Trophoblast cell (in vitro differentiated cells and primary cell): ENCODE measurements at regions not wholly inside any gene's neighbourhood (a gene's known extent, or its start where the extent isn't known, plus 50 kb on each side); places are given as distances from the start of the nearest gene placed in this dataset.

ENCODE experiments used
- DNase-seq, 2 donors: peaks; one replicate each; pipeline ENCODE4 v3.0.0-alpha.2; 2016
- H2AFZ ChIP-seq: 2 replicates; pipeline ENCODE4 v1.6.1; 2013; ENCODE audit warnings: low read length, moderate library complexity, mild to moderate bottlenecking; ENCODE audit not compliant: insufficient read depth, poor library complexity
- H2AK5ac ChIP-seq: 2 replicates; pipeline ENCODE4 v1.6.1; 2013; ENCODE audit warnings: mild to moderate bottlenecking, low read length
- H2BK120ac ChIP-seq: 2 replicates; pipeline ENCODE4 v1.6.1; 2013; ENCODE audit warnings: low read length, mild to moderate bottlenecking, moderate library complexity; ENCODE audit not compliant: insufficient read depth, poor library complexity
- H2BK12ac ChIP-seq: 2 replicates; pipeline ENCODE4 v1.6.1; 2013; ENCODE audit warnings: mild to moderate bottlenecking, low read length, moderate library complexity
- H2BK5ac ChIP-seq: 2 replicates; pipeline ENCODE4 v1.6.1; 2013; ENCODE audit warnings: low read length, low read depth, moderate library complexity, mild to moderate bottlenecking; ENCODE audit not compliant: poor library complexity
- H3K14ac ChIP-seq: 2 replicates; pipeline ENCODE4 v1.6.1; 2013; ENCODE audit warnings: mild to moderate bottlenecking, low read length
- H3K18ac ChIP-seq: 2 replicates; pipeline ENCODE4 v1.6.1; 2013; ENCODE audit warnings: mild to moderate bottlenecking, low read length
- H3K23ac ChIP-seq: 2 replicates; pipeline ENCODE4 v1.6.1; 2013; ENCODE audit warnings: low read length
- H3K27ac ChIP-seq: 2 replicates; pipeline ENCODE4 v1.5.1; 2013; ENCODE audit warnings: low read depth, mild to moderate bottlenecking, inconsistent platforms, low read length, moderate library complexity
- H3K27me3 ChIP-seq: 2 replicates; pipeline ENCODE4 v1.6.1; 2013; ENCODE audit warnings: inconsistent platforms, mild to moderate bottlenecking, low read length, moderate library complexity; ENCODE audit not compliant: insufficient read depth
- H3K36me3 ChIP-seq, 2 experiments: 1 replicate in 1 of 2; 2 replicates in 1 of 2; pipeline ENCODE4 v1.6.1; 2013; ENCODE audit warnings: low read length in 2 of 2, mild to moderate bottlenecking in 2 of 2, moderate library complexity in 1 of 2; ENCODE audit not compliant: insufficient read depth in 2 of 2, control insufficient read depth in 1 of 2
- H3K4ac ChIP-seq: 2 replicates; pipeline ENCODE4 v1.6.1; 2013; ENCODE audit warnings: low read depth, mild to moderate bottlenecking, low read length, moderate library complexity
- H3K4me1 ChIP-seq, 2 experiments: 1 replicate in 1 of 2; 2 replicates in 1 of 2; pipeline ENCODE4 v1.6.1; 2013; ENCODE audit warnings: low read length in 2 of 2, mild to moderate bottlenecking in 2 of 2, moderate library complexity in 1 of 2; ENCODE audit not compliant: insufficient read depth in 2 of 2, control insufficient read depth in 1 of 2
- H3K4me2 ChIP-seq: 2 replicates; pipeline ENCODE4 v1.6.1; 2013; ENCODE audit warnings: inconsistent platforms, mild to moderate bottlenecking, low read length, moderate library complexity
- H3K4me3 ChIP-seq: 2 replicates; pipeline ENCODE4 v1.5.1; 2013; ENCODE audit warnings: mild to moderate bottlenecking, low read depth, low read length, inconsistent platforms
- H3K79me1 ChIP-seq: one replicate; pipeline ENCODE4 v1.6.1; 2013; ENCODE audit warnings: low read length
- H3K79me2 ChIP-seq: 2 replicates; pipeline ENCODE4 v1.6.1; 2013; ENCODE audit warnings: low read length, mild to moderate bottlenecking; ENCODE audit not compliant: control insufficient read depth, insufficient read depth, poor library complexity
- H3K9ac ChIP-seq: 2 replicates; pipeline ENCODE4 v1.6.1; 2013; ENCODE audit warnings: mild to moderate bottlenecking, low read length
- H3K9me3 ChIP-seq: 2 replicates; pipeline ENCODE4 v1.6.1; 2013; ENCODE audit warnings: low read depth, mild to moderate bottlenecking, control low read depth, inconsistent platforms, low read length; ENCODE audit not compliant: insufficient read depth
- H4K12ac ChIP-seq: 2 replicates; pipeline ENCODE4 v1.6.1; 2013; ENCODE audit warnings: low read depth, mild to moderate bottlenecking, low read length, moderate library complexity
- H4K8ac ChIP-seq: 2 replicates; pipeline ENCODE4 v1.6.1; 2013; ENCODE audit warnings: low read depth, mild to moderate bottlenecking, low read length, moderate library complexity
- H4K91ac ChIP-seq: one replicate; pipeline ENCODE4 v1.6.1; 2013; ENCODE audit warnings: low read depth, mild to moderate bottlenecking, low read length, moderate library complexity
- WGBS: extraction: QIAGEN DNeasy Blood & Tissue Kit; methylation state at CpG from one replicate; pipeline ENCODE4 v1.1.7; 2013; ENCODE audit warnings: missing lambda C conversion rate; ENCODE audit not compliant: insufficient read length, insufficient coverage; ENCODE audit errors: extremely low coverage; 5-methylcytosine and 5-hydroxymethylcytosine counted together

DNA sequence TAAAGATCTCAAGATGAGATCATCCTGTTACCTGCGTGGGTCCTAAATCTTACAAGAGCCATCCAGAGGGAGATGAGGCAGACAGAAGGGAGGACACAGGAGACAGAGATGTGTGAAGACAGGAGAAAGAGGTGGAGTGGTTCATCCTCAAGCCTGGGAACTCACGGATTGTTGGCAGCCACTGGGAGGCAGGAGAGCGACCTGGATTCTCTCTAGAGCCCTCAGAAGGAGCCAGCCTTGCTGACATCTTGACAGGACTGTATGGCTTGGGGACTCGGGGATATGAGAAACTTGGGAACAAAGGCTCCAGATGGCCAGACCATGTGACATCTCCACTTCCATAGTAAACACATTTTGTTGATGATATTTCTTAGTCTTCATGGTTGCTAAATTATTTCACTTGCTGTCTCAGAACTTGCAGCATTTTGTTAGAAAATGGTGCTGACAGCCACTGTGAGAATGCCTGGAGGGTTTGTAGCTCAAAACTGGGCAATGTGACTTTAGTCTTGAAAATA is 57.8 kb upstream of the MC2R start:
- WGBS: no CpG with 5 or more reads among the region's 4 CpGs
- Histone ChIP-seq H2AK5ac (no peak overlapping the region), H4K8ac (no peak overlapping the region), H2BK12ac (no peak overlapping the region), H3K9ac (no peak overlapping the region), H3K14ac (no peak overlapping the region), H3K27me3 (no peaks in the 10 kb centered on the region), H3K79me2 (no peaks in the 10 kb centered on the region), H3K4me3 (no peak overlapping the region), H4K12ac (no peak overlapping the region), H2AFZ (no peak overlapping the region), H3K4me1 (no peaks in the 10 kb centered on the region), H4K91ac (no peak overlapping the region), H3K4ac (no peak overlapping the region), H3K4me2 (no peak overlapping the region), H3K27ac (no peak overlapping the region), H3K79me1 (no peaks in the 10 kb centered on the region), H3K23ac (no peak overlapping the region), H3K18ac (no peak overlapping the region), H3K36me3 (no peaks in the 10 kb centered on the region), H2BK5ac (no peak overlapping the region), H3K9me3 (peaks cover 2% of the 10 kb centered on the region), H2BK120ac (no peak overlapping the region)
- DNase-seq: no peak
